Right lobe of liver (tissue), 6 donors: ENCODE measurements at regions not wholly inside any gene's neighbourhood (a gene's known extent, or its start where the extent isn't known, plus 50 kb on each side); places are given as distances from the start of the nearest gene placed in this dataset.
A peak's percentile ranks its signal among the peaks of the same experiment; 100 is the strongest.

Experiments
- ATAC-seq, 4 donors: fragments of 200-7000 bp; cut with Tn5 transposase; one replicate each; pipeline ENCODE4 v1.9.1; 2020; ENCODE audit warnings: mild to moderate bottlenecking in 4 of 4, moderate library complexity in 4 of 4
- DNase-seq, 3 donors: peaks; one replicate each; pipeline ENCODE4 v3.0.0-alpha.2; 2020
- H3K27ac ChIP-seq, 3 donors: fragments of 200-600 bp; one replicate each; pipeline ENCODE4 v1.8.0; 2022
- H3K27me3 ChIP-seq, 2 donors: fragments of 200-600 bp; one replicate each; pipeline ENCODE4 v1.8.0; 2022
- H3K36me3 ChIP-seq, 4 donors: fragments of 200-600 bp; sonication (generic) in 1 of 4; one replicate each; pipeline versions ENCODE4 v1.5.1 to v1.8.0; 2017 to 2022; ENCODE audit warnings: control low read depth in 1 of 4
- H3K4me1 ChIP-seq, 4 donors: fragments of 200-600 bp; sonication (generic) in 1 of 4; one replicate each; pipeline versions ENCODE4 v1.5.1 to v1.8.0; 2017 to 2022; ENCODE audit warnings: control low read depth in 1 of 4
- H3K4me3 ChIP-seq, 3 donors: fragments of 200-600 bp; one replicate each; pipeline ENCODE4 v1.8.0; 2022
- H3K9me3 ChIP-seq, 4 donors: fragments of 200-600 bp; sonication (generic) in 1 of 4; one replicate each; pipeline versions ENCODE4 v1.5.1 to v1.8.0; 2017 to 2022; ENCODE audit warnings: control low read depth in 1 of 4
- CTCF ChIP-seq, 4 donors: fragments of 200-600 bp in 3 of 4; fragments of 450-650 bp in 1 of 4; IDR thresholded peaks; one replicate each; pipeline versions ENCODE4 v1.5.1 to v1.8.0; 2016 to 2022; ENCODE audit warnings: antibody characterized with exemption in 4 of 4, mild to moderate bottlenecking in 2 of 4
- POLR2A ChIP-seq: fragments of 450-650 bp; IDR thresholded peaks from one replicate; pipeline ENCODE4 v1.6.1; 2017; ENCODE audit warnings: antibody characterized with exemption, mild to moderate bottlenecking
- WGBS: methylation state at CpG from one replicate; pipeline ENCODE4 v1.1.6; 2018; ENCODE audit warnings: low coverage, low lambda C conversion rate; ENCODE audit not compliant: insufficient coverage; ENCODE audit errors: missing lambda C conversion rate; 5-methylcytosine and 5-hydroxymethylcytosine counted together
- intact Hi-C, 2 donors: fragments of 100-400 bp; cut with DNase I; formaldehyde crosslinking; loops; one replicate each; pipeline versions ENCODE4 v1.11.2 to v1.14.1; 2022
- donor health status: DM: no; HTN: yes; CAD: no.
- donor health status: DM: no; HTN: no; CAD: no.
- donor health status: DM: no; HTN: no; CAD: no.
- donor health status: DM: no; HTN: yes; CAD: no.
- donor health status: DM: no; HTN: yes; CAD: no.

GRCh38 chr4:55247521-55247920 lies 98.5 kb upstream of the SRD5A3 start:
- H3K36me3 ChIP-seq = no peaks in the 10 kb centered on the region
- intact Hi-C loops = no loop called here
- no peaks in the 10 kb centered on the region for H3K4me1 ChIP-seq
- no peak overlapping the region for H3K27ac ChIP-seq
- WGBS = 72% methylated on average over 3 of the region's 5 CpGs
- ATAC-seq (peak in 1 of 4 donors; percentile 27), DNase-seq (no peak)
- H3K27me3 ChIP-seq = no peaks in the 10 kb centered on the region
- H3K9me3 ChIP-seq = no peaks in the 10 kb centered on the region
- TF ChIP-seq POLR2A = no peak
- no peak overlapping the region for H3K4me3 ChIP-seq

GRCh38 chr4:55248756-55249155 lies 97.3 kb upstream of the SRD5A3 start:
- intact Hi-C loops = no loop called here
- H3K4me1 ChIP-seq = no peaks in the 10 kb centered on the region
- H3K9me3 ChIP-seq = no peaks in the 10 kb centered on the region
- TF ChIP-seq POLR2A (no peak), CTCF (IDR thresholded peaks at IDR 0.05) (no peak)
- DNase-seq = no peak
- H3K36me3 ChIP-seq = no peaks in the 10 kb centered on the region
- ATAC-seq = no peak
- no peaks in the 10 kb centered on the region for H3K27me3 ChIP-seq
- no peak overlapping the region for H3K4me3 ChIP-seq
- H3K27ac ChIP-seq = no peak overlapping the region
- WGBS = 47% methylated on average over 6 of the region's 6 CpGs

- Histone ChIP-seq H3K4me1 (no peaks in the 10 kb centered on the region), H3K4me3 (no peak overlapping the region), H3K36me3 (no peaks in the 10 kb centered on the region), H3K27ac (no peak overlapping the region), H3K9me3 (no peaks in the 10 kb centered on the region), H3K27me3 (no peaks in the 10 kb centered on the region)
- WGBS = 86% methylated on average over 1 of the region's 3 CpGs
- intact Hi-C loops = no loop called here
- ATAC-seq (no peak), DNase-seq (no peak)
- TF ChIP-seq POLR2A (no peak), CTCF (IDR thresholded peaks at IDR 0.05) (no peak)
Measured at GRCh38 chr4:55249476-55249875, 96.6 kb upstream of the SRD5A3 start.

GRCh38 chr4:55251342-55251741 lies 94.7 kb upstream of the SRD5A3 start:
- H3K36me3 ChIP-seq = no peaks in the 10 kb centered on the region
- DNase-seq (no peak), ATAC-seq (no peak)
- intact Hi-C loops = no loop called here
- TF ChIP-seq CTCF (IDR thresholded peaks at IDR 0.05) (no peak), POLR2A (no peak)
- H3K4me3 ChIP-seq = no peak overlapping the region
- H3K27me3 ChIP-seq = no peaks in the 10 kb centered on the region
- H3K4me1 ChIP-seq = no peaks in the 10 kb centered on the region
- H3K27ac ChIP-seq = no peak overlapping the region
- 38% methylated on average over 4 of the region's 4 CpGs for WGBS
- no peaks in the 10 kb centered on the region for H3K9me3 ChIP-seq

- no peak for ATAC-seq
- Histone ChIP-seq H3K27me3 (no peaks in the 10 kb centered on the region), H3K36me3 (no peaks in the 10 kb centered on the region), H3K4me3 (no peak overlapping the region), H3K27ac (no peak overlapping the region), H3K4me1 (no peaks in the 10 kb centered on the region), H3K9me3 (no peaks in the 10 kb centered on the region)
- 56% methylated on average over 5 of the region's 5 CpGs for WGBS
- no peak for DNase-seq
- TF ChIP-seq CTCF (IDR thresholded peaks at IDR 0.05) = no peak
- no peak for TF ChIP-seq POLR2A
- intact Hi-C loops = no loop called here
Measured at GRCh38 chr4:55251896-55252295, 94.1 kb upstream of the SRD5A3 start.
